Limb (tissue), 2 donors: ENCODE measurements at regions not wholly inside any gene's neighbourhood (a gene's known extent, or its start where the extent isn't known, plus 50 kb on each side); places are given as distances from the start of the nearest gene placed in this dataset.
A peak's percentile ranks its signal among the peaks of the same experiment; 100 is the strongest.
"Not testable (repeated sequence)": the region's sequence is repeated elsewhere in the genome, so short reads cannot be mapped to it uniquely, and the experiment has no call there.

Experiments
- DNase-seq, 2 donors: peaks; one replicate each; pipeline ENCODE4 v3.0.0-alpha.2; 2016; ENCODE audit errors: extremely low spot score in 2 of 2

DNA sequence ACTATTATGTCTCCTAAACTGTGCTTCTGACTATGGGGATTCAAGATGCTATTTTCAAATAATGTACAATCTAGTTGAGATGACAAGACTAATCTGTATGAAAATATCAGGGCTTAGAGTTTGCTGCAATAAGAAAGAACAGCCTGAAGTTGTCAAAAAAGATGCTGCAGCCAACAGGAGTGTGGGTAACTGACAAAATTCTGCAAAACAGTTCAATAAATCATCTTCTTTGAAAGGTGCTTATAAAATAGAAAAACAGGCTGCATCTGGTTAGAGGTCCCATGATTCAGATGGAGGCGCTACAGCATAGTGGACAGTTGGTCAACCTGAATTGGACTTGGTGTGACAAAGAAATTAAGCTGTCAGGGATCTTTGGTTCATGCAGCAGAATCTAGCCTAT is 511.0 kb downstream of the XPNPEP1 start:
- DNase-seq = no peak

DNA sequence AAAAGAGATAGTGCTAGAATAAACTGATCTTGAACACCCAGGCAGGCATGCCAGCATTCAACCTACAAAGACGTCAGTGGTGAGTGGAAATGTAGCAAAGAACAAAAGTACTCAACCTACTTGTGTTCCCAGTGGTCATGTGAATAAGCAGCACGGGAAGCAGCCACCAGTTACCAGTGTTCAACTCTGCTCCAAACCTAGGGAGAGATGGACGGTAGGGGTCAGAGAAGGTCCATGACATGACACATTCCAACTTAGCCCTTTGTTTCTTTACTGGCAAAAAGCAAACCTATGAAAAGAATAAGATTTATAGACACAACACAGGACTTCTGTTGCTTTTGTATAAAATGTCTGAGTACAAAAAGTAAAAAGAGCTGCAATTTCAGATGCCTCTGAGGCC is 511.4 kb downstream of the XPNPEP1 start:
- DNase-seq = no peak

DNA sequence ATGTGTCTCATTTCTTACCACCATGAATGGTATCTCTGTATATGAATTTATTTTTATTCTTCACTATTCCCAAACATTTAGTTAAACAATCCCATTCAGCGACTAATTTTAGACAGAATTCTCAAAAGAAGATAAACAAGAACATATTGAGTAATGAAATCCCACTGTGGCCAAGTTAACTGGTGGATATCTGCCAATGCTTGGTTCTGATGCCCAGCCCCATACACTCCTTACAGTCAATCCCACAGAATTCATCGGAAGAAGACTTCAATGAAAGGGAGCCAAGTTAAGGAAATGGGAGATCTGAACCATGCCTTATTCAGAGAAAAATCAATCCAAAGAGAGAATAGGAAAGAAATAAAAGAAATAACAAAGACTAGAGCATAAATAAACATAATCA is 518.0 kb downstream of the XPNPEP1 start:
- no peak for DNase-seq

DNA sequence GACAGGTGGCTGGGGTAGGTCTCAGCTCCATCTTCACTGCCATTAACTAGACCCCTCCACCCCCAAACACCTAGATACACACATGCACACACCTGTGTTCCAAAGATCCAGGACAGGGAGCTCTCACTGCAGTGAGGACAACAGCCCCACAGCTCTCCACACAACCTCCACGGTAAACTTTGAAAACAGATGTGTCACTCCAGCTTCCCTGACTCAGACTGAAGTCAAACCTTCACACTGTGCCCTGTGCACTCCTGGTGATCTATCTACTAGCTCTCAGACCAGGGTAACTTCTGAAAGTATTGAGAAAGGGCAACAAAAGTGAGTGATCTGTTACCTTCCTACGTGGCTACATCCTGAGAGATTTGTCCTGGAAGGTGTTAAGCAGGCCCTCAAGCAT is 519.8 kb downstream of the XPNPEP1 start:
- no peak for DNase-seq

DNA sequence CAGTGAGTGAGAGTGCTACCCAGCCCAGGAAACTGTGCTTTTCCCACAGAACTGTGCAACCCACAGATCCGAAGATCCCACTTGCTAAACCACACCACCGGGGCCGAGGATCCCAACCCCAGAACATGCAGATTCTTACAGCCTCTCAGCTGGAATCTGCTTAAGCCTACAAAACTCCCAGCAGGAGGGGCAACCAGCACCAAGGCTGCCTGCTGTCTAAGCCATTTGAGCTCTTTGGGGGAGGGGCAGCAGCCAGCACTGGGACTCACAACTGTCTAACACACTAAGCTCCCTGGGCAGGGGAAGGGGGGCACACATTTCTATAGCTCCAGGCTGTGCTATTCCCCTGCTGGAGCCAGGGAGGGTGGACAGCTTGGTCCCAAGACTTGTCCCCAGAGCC is 529.9 kb downstream of the XPNPEP1 start:
- no peak for DNase-seq

DNA sequence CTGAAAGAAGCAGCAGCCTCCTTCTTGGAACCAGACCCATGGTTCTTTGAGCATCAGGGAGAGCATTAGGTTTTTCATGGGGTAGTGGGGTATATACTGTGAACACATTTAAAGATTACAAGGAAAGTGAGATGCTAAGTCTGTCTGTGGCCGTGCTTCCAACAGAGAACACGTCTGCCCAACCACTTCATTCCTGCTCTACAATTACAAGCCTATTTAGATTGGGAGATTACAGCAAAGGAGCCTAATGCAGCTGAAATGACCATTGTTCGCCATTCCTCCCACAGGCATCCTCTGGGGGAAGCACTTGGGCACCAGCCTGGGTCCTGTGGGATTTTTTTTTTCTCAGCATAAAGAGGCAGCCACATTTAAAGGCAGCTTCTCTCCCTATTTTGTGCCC is 536.4 kb downstream of the XPNPEP1 start:
- DNase-seq = no peak

DNA sequence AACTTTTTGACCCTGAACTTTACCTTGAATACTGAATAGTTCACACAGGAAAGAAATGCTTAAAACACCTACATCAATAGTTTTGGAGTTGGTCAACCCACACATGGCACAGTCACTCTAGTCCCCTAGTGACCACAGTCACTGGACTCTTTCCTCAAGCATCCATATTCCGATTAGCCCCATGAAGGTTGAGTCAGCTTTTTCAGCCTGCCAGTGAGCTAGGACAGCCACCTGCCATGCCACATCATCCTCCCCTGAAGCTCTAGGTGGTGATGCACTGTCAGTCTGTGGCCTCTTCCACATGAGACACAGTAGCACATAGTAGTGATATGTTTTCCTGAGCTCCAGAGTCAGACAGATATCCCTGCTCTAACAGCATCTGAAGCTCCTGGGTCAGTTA is 537.2 kb downstream of the XPNPEP1 start:
- no peak for DNase-seq

DNA sequence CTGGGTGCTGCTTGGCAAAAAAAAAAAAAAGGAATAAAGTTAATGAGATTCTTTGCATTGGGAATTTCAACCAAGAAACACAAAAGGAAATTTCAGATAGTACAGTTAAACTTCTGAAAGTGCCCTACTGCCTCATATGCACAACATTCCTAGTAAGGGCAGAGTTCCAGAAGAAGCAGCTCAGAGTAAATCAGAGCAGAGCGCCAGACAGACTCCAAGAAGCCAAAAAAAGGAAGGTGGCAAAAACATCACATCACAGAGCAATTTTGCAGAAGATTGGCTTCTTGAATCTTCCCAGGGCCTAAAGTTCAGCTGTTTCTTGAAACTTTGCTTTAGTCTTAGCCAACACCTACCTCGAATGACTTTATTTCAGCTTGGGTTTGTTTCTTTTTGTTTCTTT is 544.1 kb downstream of the XPNPEP1 start:
- no peak for DNase-seq

DNA sequence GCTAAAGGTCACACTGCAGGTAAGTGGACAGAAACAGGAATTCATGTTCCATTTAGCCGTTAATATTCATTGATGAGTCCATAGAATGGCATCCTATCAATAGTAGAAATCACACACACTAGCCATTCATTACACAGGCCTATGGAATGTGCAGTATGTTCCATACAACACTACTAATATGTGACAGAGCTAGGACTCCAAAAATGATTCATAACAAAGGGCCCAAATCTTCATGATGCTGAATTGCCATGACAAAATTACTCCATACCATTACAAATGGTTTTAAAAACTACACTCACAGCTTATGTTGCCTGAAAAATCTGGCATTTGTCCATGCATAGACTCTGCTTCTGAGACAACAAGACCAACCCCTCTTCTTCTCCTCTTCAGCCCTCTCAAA is 549.1 kb downstream of the XPNPEP1 start:
- no peak for DNase-seq

DNA sequence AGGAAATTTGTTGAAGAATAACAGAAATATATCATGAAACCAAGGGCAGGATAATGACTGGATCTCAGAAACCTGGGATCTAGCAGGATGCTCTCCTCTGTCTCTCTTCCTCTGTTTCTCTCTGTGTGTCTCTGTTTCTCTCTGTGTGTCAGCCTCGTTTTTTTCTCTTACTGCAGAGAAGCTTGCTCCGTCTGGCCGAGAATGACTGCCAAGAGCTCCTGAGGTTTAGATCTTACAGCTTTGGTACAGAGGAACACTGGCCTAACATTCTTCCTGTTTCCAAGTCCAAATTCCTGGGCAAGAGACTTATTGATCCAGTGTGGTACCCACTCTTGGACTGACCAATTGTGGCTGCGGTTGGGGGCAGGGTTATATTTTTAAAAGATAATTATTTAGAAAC is 564.0 kb downstream of the XPNPEP1 start:
- DNase-seq = no peak

DNA sequence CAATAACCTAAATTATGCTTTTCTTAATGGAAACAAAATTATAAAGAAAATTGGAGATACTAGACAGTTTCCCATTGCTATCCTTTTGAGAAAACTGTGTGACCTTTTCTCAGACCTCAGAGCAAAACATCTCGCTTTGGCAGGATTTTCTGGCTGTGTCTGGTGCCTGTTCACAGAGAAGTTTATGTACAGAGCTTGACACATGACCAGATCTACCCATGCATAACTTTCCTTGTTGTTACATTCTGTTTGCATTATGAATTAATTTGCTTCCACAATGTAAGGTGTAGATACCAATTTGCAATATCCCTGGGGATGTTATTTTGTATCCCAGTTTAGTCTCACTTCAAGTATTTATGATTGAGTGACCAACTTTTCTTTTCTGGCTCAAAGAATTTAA is 565.0 kb downstream of the XPNPEP1 start:
- DNase-seq = no peak

DNA sequence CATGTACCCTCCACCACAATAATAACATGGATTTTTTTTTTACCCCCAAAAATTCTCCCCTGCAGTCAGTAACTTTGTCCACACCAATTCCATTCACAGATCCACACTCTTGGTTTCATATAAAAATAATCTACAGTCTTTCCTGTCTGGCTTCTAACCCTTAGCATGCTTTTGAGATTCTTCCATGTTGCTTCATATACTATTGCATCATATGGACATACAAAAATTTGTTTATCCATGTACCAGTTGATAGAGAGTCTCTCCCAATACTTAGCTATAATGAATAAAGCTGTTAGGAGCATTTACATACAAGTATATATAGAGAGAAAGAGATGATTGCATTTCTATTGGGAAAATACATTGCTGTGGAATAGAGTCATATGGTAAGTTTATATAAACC is 575.0 kb downstream of the XPNPEP1 start:
- DNase-seq = no peak

DNA sequence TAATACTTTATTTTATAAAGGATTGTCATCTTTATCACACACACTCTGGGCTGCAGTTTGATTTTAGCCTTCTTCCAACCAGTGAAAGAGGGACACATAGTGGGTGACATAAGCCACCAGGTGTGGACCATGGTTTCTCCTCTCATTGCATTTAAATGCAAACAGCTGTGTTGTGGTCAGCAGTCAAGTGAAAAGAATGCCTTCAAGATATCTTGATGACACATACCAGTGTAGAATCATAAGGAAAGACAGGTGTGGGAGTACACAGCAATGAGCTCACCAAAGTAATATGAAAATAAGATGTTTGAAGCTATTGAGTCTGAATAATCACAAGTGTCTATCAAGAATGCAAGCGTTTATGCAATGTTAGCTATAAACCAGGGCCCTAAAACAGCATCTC is 580.0 kb downstream of the XPNPEP1 start:
- peak in 1 of 2 donors; percentile 21 for DNase-seq

DNA sequence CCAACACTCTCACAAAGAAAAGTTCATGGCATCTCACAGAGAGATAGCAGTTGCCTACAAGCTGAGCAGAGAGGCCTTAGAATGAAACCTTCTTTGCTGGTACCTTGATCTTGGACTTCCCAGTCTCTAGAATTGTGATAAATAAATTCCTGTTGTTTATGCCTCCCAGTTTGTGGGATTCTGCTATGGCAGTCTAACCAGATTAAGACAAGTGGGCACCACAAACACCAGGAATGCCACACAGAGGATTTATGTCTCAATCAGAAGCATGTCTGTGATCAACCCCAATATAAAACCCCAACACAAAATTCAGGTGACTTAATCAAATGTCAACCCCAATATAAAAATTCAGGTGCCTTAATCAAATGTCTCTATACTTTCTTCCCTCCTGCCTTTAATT is 581.3 kb downstream of the XPNPEP1 start:
- no peak for DNase-seq

DNA sequence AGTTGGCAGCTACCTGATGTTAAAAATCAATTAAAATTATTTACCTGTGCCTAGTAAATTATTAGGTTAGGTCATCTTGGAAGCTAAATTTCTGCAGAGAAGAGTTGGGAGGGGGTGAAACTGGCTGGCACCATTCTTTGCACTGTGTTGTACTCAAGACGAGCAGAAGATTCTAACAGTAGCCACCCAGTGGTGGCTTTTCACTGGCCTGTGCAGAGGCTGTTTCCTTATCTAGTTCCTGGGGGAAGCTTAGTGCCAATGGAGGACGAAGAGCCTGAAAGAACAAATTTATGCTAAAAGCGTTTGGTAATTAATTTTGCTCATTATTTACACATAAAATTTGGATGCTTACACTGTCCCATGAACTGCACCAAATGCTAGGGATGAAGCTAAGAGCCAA is 595.3 kb downstream of the XPNPEP1 start:
- DNase-seq = no peak

DNA sequence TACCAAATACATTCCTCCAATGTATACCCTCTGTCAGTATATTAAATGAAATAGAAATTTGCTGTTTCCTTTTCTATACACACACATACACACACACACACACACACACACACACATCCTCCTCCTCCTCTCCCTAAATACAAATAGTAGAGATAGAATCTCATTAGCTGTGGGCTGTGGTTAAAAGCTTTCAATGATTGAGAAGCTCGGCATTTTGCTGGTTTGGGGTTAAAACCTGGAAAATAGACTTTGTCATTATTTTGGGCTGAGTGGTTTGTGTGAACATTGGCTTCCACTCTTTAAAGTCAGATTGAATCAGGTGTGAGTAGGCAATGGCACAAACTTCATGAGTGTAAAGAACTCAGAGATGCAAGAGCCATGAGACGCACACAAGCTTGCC is 596.0 kb downstream of the XPNPEP1 start:
- no peak for DNase-seq

DNA sequence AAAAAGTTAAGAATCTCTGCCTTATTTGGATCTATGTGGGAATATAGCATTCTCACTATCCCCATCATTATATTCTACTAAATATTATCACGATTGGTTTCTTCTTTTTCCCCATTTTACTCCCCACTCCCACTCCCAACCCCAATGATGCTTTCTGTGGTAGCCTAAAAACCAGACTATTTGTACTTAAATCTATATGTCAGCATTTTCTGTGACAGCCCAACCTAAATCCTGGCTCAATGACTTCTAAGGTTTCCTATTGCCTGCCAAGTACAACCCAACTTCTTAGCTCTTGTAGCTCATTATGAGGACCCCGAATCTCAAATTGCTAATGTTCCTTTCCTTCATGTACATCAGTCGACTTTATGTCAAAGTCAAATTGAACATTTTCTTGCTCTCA is 598.6 kb downstream of the XPNPEP1 start:
- DNase-seq = no peak

DNA sequence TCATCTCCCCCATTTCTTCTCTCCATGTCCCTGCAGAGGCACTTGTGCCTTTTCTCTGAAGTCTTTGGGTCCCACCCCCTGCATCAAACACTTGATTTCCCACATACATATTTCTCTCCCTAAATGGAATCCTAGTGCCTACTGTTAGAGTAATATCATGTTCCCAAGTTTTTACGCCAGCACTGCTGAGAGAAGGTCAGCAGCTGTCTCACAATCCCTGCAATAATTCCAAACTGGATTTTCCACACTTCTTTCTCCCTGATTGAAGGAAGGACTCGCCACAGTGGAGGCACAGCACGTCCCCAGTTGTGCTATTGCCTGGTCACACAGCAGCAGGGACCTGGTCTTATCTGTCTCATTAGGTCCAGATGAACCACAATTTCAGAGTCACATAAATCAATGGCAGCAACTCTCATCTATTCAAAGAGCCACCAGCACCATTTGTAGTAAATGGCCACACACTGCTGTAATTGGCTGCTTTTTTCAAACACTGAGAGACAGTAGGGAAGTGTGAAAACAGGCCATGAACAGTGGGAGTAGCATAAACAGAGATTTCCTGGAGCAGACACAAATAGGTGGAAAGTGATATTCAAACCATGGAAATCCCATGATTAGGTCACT is 605.5 kb downstream of the XPNPEP1 start:
- DNase-seq = peak in 1 of 2 donors; percentile 40

DNA sequence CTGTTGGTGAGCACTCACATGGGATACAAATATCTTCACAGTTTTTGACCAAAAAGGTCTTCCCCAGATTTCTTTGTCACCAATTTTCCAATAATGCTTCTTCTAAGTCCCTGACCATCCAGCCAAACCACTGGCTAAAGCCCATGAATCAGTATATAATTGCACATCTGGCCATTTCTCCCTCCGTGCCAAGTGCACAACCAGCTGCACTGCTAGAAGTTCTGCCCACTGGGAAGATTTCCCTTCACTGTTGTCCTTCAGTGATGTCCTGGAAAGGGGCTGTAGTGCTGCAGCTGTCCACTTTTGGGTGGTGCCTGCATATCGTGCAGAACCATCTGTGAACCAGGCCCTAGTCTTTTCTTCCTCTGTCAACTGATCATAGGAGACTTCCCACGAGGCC is 609.3 kb downstream of the XPNPEP1 start:
- not testable (repeated sequence) for DNase-seq

DNA sequence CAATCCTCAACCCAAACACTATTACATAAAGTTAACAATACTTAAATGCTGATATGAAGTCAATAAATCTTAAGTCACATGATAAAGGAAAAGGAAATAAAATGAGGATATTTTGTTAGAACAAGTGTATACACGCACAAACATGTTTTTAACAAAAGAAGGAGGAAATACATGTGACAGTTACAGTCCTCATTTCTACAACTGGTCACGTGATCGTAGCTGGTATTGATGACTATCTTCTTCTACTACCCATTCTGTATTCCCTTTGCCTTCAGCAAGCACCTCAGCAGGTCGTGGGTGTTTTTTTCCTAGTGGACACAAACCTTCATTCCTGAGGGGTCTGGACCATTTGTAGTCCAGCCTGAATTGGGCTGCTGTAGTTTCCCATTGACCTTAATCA is 610.8 kb downstream of the XPNPEP1 start:
- not testable (repeated sequence) for DNase-seq

DNA sequence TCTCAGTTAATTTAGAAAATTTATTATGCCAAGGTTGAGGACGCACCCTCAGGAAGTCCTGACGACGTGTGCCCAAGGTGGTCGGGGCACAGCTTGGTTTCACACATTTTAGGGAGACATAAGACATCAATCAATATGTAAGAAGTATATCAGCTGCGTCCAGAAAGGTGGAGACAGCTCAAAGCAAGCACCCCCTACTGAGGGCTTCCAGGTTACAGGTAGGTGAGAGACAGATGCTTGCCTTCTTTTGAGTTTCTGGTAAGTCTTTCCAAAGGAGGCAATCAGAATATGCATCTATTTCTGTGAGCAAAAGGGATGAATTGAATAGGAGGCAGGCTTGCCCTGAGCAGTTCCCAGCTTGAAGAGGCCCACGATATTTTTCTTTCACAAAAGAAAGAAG is 614.3 kb downstream of the XPNPEP1 start:
- DNase-seq = no peak

DNA sequence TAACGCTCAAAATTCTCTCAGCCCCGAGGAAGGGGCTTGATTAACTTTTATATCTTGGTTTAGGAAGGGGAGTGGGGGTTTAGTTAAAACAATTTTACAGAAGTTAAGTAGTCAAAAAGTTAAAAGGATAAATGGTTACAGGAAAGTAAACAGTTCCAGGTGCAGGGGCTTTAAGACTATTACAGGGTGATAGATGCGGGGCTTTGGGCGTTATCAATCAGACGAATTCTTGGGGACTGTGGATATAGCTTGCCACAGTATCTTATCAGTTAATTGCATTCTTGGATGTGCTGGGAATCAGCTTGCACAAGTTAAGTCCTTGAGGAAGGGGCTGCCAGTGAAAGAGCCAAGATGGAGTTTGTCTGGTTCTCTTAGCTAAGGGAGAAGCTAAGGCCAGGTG is 616.2 kb downstream of the XPNPEP1 start:
- not testable (repeated sequence) for DNase-seq

DNA sequence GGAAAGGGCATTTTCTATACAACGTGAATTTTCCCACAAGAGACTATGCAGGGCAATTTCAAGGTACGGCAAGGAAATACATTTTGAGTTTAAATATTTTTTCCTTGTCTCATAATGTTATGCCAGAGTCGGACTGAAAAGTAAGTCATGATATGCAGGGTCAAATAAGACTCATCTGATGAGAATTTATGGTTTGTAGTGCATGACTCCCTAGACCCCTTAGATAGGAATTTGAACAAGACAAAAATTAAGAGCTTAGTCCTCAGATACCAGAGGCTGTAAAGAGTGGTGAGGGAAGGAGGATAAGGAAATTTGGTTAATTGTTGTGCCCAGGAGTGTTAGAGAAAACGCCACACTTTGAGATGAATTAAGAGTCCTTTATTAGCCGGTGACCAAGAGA is 616.6 kb downstream of the XPNPEP1 start:
- no peak for DNase-seq

DNA sequence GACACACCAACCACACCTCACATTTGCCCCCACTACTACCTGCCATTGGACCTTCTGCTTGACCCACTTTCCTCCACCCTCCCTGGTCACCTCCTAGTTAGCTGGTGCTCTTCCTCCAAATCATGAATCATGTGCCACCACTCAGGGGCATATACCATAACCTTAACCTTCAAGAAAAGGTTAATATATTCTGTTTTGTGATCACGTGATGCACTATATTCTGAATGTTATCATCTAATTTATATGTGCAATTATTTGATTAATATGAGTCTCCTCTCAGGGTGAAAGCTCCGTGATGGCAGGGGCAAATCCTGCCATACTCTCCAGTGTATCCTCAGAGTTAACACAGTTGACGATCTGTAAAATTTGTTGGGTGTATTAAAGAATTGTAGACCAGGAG is 635.5 kb downstream of the XPNPEP1 start:
- DNase-seq = no peak
